Stimulated activated CD4-positive, alpha-beta T cell treated with anti-CD3 and anti-CD28 coated beads, Interleukin-2, amount 100 ng/mL, for 4 hours (primary cell): ENCODE measurements at regions not wholly inside any gene's neighbourhood (a gene's known extent, or its start where the extent isn't known, plus 50 kb on each side); places are given as distances from the start of the nearest gene placed in this dataset.
"Not testable (repeated sequence)": the region's sequence is repeated elsewhere in the genome, so short reads cannot be mapped to it uniquely, and the experiment has no call there.

Source experiments
- DNase-seq: peaks from one replicate; pipeline ENCODE4 v3.0.0-alpha.2; 2020; ENCODE audit warnings: low read depth

DNA sequence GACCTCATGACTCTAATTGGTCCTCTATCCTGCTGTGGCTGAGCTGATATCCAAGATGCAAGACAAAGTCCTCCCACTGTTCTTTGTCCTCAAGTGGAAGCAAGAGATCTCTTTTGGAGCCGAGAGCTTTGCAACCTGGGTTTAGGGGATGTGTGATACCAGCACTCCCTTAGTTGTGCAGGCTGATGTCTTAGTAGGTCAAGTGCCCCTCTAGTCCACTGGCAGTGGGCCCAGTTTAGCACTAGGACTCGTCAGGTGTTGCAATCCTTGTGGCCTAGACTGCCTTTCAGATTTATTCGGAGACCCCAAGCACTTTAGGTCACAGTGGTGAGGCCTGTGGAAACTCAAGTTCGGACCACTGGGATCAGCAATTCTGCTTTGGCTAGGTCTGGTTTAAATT, 64.0 kb downstream of the GPRASP3 start:
- DNase-seq = no peak

GRCh38 chrX:102787283-102787682, 66.7 kb downstream of the GPRASP3 start:
- no peak for DNase-seq

DNA sequence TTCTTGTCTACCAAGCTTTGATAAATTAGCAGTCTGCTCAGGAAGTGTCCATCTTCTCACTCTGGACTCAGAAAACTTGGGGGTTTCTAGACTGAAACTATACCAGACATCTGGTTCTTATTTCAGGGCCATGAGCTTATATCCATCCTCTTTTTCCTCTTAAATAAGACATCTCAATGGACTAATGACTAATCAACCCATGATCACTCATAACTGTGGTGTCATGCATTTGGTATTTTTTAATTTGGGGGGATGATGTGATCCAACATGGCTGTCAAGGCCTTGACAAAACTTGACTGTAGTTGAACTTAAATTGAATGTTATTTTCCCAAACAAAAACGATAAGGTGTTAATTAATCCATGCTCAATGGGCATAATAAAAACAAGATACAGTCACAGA, 87.8 kb downstream of the GPRASP3 start:
- no peak for DNase-seq

- DNase-seq = not testable (repeated sequence)
These were observed 97.7 kb downstream of the GPRASP3 start for GRCh38 chrX:102818269-102818668.

- DNase-seq = no peak
These were observed 104.4 kb upstream of the RAB40AL start for GRCh38 chrX:102832661-102833060.

- DNase-seq = no peak
These were observed 103.9 kb upstream of the RAB40AL start for GRCh38 chrX:102833136-102833535.

DNA sequence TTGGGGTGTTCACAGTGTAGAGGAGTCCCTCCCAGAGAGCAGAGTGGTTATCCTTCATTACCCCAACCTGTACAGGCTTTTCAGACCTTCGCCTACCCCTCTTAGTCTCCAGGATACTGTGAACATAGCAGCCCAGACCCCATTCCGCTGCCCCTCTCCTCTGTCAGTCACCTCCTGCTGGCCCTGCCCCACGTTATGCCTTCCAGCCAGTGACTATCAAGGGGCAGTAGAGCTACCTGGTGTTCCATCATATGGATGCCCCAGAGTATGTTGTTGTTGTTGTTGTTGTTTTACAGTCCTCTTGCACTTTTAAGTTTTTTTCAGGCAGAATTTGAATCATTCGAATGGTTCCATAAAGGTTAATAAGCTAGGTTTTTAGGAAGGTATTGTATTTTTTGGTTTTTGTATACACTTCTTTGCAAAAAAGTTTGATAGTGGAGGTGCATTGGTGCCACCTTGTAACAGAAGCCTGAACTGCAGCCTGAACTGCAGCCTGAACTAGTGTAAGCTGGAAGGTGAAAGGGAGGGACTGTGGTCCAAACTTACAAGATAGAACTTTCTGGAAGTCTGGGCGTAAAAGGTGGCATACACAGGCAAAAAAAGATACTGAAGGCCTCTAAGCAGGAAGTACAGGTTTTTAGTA, 101.4 kb upstream of the RAB40AL start:
- DNase-seq = no peak

- no peak for DNase-seq
These were observed 99.2 kb upstream of the RAB40AL start for GRCh38 chrX:102837847-102838246.

- no peak for DNase-seq
These were observed 96.0 kb upstream of the RAB40AL start for GRCh38 chrX:102840871-102841705.

- DNase-seq = no peak
These were observed 95.4 kb upstream of the RAB40AL start for GRCh38 chrX:102841706-102842003.

GRCh38 chrX:102845020-102845419, 92.1 kb upstream of the RAB40AL start:
- no peak for DNase-seq

GRCh38 chrX:102846544-102847236, 90.4 kb upstream of the RAB40AL start:
- no peak for DNase-seq

- DNase-seq = no peak
These were observed 89.7 kb upstream of the RAB40AL start for GRCh38 chrX:102847362-102847761.

DNA sequence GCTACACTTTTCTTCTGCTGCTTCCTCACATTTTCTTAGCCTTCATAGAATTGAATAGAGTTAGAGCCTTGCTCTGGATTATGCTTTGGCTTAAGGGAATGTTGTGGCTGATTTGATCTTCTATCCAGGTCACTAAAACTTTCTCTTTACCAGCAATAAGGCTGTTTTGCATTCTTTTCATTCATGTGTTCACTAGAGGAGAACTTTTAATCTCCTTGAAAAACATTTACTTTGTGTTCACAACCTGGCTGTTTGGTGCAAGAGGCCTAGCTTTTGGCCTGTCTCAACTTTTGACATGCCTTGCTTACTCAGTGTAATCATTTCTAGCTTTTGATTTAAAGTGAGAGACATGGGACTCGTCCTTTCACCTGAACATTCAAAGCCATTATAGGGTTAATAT, 87.7 kb upstream of the RAB40AL start:
- DNase-seq = no peak

DNA sequence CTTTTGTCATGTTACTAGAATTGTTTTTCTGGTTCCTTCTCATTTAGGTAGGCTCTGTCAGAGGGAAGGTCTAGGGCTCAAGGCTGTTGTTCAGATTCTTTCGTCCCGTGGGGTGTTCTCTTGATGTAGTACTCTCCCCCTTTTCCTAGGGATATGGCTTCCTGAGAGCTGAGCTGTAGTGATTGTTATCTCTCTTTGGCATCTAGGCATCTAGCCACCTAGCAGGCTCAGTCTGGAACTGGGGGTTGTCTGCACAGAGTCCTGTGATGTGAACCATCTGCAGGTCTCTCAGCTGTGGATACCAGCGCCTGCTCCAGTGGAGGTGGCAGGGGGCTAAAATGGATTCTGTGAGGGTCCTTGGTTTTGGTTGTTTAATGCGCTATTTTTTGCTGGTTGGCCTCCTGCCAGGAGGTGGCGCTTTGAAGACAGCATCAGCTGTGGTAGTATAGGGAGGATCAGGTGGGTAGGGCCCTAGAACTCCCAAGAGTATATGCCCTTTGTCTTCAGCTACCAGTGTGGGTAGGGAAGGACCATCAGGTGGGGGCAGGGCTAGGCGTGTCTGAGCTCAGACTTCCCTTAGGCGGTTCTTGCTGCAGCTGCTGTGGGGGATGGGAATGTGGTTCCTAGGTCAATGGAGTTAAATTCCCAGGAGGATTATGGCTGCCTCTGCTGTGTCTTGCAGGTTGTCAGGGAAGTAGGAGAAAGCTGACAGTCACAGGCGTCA, 78.1 kb upstream of the RAB40AL start:
- DNase-seq = not testable (repeated sequence)

GRCh38 chrX:102859550-102859871, 77.6 kb upstream of the RAB40AL start:
- no peak for DNase-seq

GRCh38 chrX:102860235-102860634, 76.8 kb upstream of the RAB40AL start:
- DNase-seq = no peak

DNA sequence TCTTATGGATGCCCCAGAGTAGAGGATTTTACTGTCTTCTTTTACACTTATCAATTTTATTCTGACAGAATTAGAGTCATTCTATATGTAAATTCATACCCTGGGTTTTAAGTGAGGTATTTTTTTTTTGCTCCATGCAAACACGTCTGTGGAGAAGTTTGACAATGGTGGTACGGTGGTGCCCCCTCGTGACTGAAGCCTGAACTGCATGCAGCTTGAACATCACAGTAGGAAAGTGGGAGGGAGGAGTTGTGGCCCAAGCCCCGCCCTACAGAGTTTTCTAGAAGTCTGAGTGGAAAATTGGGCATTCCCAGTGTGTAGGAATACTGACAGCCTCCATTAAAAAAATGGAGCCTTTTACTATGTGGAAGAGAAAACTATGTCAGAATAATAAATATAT, 73.3 kb upstream of the RAB40AL start:
- peak; percentile 58 for DNase-seq

GRCh38 chrX:102866981-102867656, 70.0 kb upstream of the RAB40AL start:
- no peak for DNase-seq

DNA sequence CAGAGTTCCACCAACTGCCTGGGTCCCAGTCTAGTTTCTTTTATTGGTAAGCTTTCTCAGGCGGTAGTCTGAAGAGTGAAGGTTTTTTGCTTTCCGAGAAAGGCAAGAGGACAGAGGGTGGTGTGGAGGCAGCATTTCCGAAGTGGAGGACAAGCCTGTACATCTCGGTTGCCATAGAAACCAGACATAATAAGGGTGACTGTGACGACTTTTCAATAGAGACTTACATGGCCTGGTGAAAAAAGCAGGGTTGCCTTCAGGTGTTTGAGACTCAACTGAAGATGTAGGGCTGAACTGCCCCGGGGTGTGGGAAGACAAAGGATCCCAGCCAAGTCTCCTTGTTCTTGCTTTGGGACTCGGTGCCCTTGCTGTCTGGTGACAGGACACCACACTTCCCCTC, 53.6 kb upstream of the RAB40AL start:
- no peak for DNase-seq
